GM21526 (cell line): ENCODE measurements at regions not wholly inside any gene's neighbourhood (a gene's known extent, or its start where the extent isn't known, plus 50 kb on each side); places are given as distances from the start of the nearest gene placed in this dataset.

Experiments used
- ATAC-seq: cut with Tn5 transposase; IDR thresholded peaks from one replicate; pipeline ENCODE4 v1.9.1; 2021; ENCODE audit warnings: moderate library complexity; ENCODE audit not compliant: unreplicated experiment, low FRiP score

- no peak for ATAC-seq
These were observed 744.4 kb downstream of the KCNJ3 start for GRCh38 chr2:155442755-155443372.

GRCh38 chr2:155442088-155442487 is 743.6 kb downstream of the KCNJ3 start:
- no peak for ATAC-seq

GRCh38 chr2:155431004-155431507 is 732.6 kb downstream of the KCNJ3 start:
- no peak for ATAC-seq

GRCh38 chr2:155427470-155427869 is 729.0 kb downstream of the KCNJ3 start:
- no peak for ATAC-seq

- no peak for ATAC-seq
These were observed 726.0 kb downstream of the KCNJ3 start for GRCh38 chr2:155424518-155424917.

DNA sequence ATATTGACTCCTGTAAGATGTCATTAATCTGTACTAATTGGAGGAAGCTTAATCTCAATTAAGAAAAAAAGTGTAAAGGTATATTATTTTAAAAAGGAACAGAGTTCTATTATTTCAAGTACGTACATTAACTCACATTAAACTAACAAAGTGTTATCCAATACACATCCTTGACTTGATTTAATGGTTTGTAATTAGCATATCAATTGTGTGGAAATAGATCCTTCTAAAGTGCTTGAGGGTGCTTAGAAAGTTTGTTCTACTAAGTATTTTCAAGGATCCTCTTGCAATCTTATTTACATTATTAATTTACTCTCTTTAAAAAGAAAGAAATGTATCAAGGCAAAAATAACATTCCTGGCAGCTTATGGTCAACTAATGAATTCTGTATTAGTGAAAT is 720.3 kb downstream of the KCNJ3 start:
- no peak for ATAC-seq

- peak; percentile 100 for ATAC-seq
These were observed 714.1 kb downstream of the KCNJ3 start for GRCh38 chr2:155412598-155412997.

- no peak for ATAC-seq
These were observed 706.0 kb downstream of the KCNJ3 start for GRCh38 chr2:155404433-155405002.

- no peak for ATAC-seq
These were observed 694.9 kb downstream of the KCNJ3 start for GRCh38 chr2:155393406-155393805.

DNA sequence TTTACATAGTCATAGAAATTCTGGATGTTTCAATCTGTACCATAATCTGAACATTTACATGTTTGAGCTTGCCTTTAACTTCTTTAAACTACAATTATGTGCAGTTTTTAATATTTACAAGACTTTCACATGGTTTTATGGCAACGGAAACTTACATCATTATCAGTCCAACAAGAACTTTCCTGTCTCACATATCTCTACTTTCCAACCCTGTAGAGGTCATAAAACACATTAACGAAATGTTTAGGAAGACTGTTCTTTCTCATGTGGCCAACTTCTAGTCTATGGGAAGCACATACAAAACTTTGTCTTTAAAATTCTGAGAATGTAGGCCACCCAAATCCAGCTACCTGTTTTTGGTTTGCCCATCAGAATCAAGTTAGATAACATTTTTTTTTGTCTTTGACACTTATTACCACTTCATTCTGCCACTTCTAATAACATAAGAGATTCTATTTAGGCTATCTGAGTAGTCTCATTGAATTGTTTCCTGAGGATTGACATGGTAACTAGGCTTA is 693.2 kb downstream of the KCNJ3 start:
- no peak for ATAC-seq

- ATAC-seq = no peak
These were observed 690.7 kb downstream of the KCNJ3 start for GRCh38 chr2:155389224-155389623.

DNA sequence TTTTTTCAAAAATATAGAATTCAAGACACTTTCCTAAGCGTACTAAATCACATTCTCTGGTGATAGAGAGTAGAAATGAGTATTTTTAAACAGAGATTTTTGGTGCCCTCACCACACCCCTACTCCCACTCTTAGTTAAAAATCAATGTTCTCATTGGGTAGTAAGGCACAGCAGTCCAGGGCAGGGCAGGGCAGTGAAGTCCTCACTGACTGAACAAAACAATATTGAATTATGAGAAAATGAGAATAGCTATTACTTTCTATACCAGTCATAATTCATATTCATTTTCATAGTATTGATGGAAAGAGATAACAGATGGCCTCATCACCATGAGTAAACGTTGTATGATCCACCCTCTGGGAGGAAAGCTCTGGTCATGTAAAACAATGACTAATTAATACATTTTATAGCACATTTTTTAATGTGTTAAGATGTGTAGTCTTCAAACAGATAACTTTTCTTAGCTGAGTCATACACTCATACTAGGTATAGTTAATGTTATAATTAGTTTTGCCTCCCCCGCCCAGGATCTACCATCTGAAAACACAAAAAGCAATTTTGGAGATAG is 686.1 kb downstream of the KCNJ3 start:
- ATAC-seq = no peak

DNA sequence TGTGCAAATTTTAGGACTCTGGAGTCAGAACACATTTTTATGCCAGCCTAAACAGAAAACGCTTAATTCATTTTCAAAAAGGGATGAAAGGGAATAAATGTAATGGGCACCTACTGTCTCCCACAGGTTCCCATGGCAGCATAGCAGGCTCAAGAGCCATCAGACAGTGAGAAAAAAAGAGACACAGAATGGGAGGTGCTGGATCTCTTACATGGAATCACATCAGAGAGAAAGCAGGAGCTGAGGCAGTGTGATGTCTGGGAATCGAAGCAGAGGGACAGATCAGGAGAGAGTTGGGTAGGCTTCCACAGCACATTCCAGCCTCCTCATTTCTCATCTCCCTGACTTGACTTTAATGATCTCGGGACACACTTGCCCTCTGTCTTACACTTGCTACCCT is 684.3 kb downstream of the KCNJ3 start:
- no peak for ATAC-seq

- ATAC-seq = no peak
These were observed 682.9 kb downstream of the KCNJ3 start for GRCh38 chr2:155381436-155381835.

- no peak for ATAC-seq
These were observed 681.0 kb downstream of the KCNJ3 start for GRCh38 chr2:155379494-155379893.

DNA sequence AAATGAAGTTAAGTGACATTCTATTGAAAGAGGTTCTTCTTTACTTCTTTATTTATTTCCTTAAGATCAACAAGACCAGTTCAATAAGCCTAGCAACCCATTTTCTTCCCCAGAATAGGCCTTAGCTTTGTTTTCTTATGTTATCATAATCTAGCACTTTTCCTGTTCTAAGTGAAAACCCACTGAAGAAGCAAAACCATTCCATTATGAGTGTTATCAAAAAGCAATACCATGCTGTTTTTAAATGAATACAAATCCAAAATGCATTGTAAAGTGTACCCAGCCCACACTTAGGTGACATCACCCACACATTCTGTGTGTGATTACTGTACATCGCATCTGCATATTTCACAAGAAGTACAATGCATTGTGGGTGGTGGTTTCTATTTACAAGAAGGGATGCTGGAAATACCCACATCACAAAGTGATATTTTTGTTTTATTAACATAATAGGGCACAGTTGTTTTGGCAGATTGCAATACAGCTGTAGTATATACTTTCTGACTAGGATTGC is 679.5 kb downstream of the KCNJ3 start:
- ATAC-seq = no peak

GRCh38 chr2:155377266-155377680 is 678.8 kb downstream of the KCNJ3 start:
- ATAC-seq = no peak

- ATAC-seq = no peak
These were observed 674.5 kb downstream of the KCNJ3 start for GRCh38 chr2:155372969-155373368.

- ATAC-seq = no peak
These were observed 670.4 kb downstream of the KCNJ3 start for GRCh38 chr2:155368934-155369333.

GRCh38 chr2:155364766-155365165 is 666.3 kb downstream of the KCNJ3 start:
- no peak for ATAC-seq

DNA sequence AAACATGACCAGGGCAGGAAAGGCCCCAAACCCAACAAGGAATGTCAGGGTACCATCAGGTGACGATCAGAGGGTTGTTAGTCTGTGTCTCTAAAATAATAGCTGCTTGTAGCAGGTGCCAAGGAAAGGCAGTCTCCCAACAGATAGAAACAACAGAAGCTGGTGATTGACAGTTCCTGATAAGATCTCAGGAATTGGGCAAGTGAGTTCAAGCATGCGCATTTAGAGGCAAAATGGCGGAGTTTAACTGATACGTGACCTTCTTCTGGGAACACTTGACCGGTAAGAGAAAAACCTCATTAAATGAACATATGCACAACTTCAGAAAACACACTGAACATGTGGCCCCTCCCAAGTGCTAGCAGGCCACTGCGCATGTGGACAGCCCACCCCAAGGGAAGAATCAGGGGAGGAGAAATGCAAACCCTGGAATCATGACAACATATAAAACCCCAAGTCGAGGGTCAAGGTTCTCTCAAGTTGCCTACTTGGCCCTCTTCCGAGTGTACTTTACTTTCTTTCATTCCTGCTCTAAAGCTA is 664.9 kb downstream of the KCNJ3 start:
- no peak for ATAC-seq
